ENCODE measurements at regions not wholly inside any gene's neighbourhood (a gene's known extent, or its start where the extent isn't known, plus 50 kb on each side); places are given as distances from the start of the nearest gene placed in this dataset.

- H3K9me3 ChIP-seq (replicated peaks in 1 of 2; ENCODE audit: control insufficient read depth in 2 of 2, insufficient read depth in 1 of 2, low read depth in 1 of 2, low read length in 2 of 2): no peaks in the 10 kb centered on the region
- peak overlapping the region; percentile 39 for H2BK15ac ChIP-seq (ENCODE audit: low read length)
- no peak overlapping the region for H3K4me3 ChIP-seq (ENCODE audit: low read length in 2 of 2)
- H3K18ac ChIP-seq (ENCODE audit: low read length): peak overlapping the region; percentile 81
- no peaks in the 10 kb centered on the region for H3K27me3 ChIP-seq (ENCODE audit: control insufficient read depth in 3 of 3, insufficient read depth in 3 of 3, low read depth in 1 of 3, low read length in 3 of 3)
- H3K4me1 ChIP-seq (ENCODE audit: control insufficient read depth in 2 of 2, insufficient read depth in 1 of 2, low read depth in 1 of 2, low read length in 2 of 2): peaks cover 0 to 19% of the 10 kb centered on the region in 2 donors
- no CpG with 5 or more reads among the region's 3 CpGs for WGBS, 2 donors (ENCODE audit: extremely low coverage in 2 of 2, insufficient read length in 2 of 2, insufficient replicate concordance in 1 of 2)
- H3K79me1 ChIP-seq (ENCODE audit: low read depth, low read length): no peaks in the 10 kb centered on the region
- no peaks in the 10 kb centered on the region for H3K36me3 ChIP-seq (replicated peaks in 1 of 2; ENCODE audit: control insufficient read depth in 2 of 2, insufficient read depth in 2 of 2, low read length in 2 of 2)
- no peak for DNase-seq (ENCODE audit: low spot score)
- H3K4ac ChIP-seq (ENCODE audit: low read length): no peak overlapping the region
- H3K27ac ChIP-seq (replicated peaks; ENCODE audit: low read length): no peak overlapping the region
- H4K8ac ChIP-seq (ENCODE audit: low read depth, low read length): no peak overlapping the region
- no peak overlapping the region for H3K23ac ChIP-seq (ENCODE audit: low read depth, low read length, poor library complexity)
- H2BK120ac ChIP-seq (ENCODE audit: low read depth, low read length): no peak overlapping the region
- H2BK5ac ChIP-seq (ENCODE audit: low read length): no peak overlapping the region
- H3K9ac ChIP-seq (ENCODE audit: low read depth, low read length, poor library complexity): no peak overlapping the region
- H3K14ac ChIP-seq (ENCODE audit: low read length): no peak overlapping the region
- no peak overlapping the region for H3K4me2 ChIP-seq (ENCODE audit: insufficient read depth, low read length, poor library complexity, severe bottlenecking)
- H2AK5ac ChIP-seq (ENCODE audit: low read depth, low read length): peak overlapping the region; percentile 48
- no peak overlapping the region for H2BK12ac ChIP-seq (ENCODE audit: low read length)
- no peak overlapping the region for H2AFZ ChIP-seq (ENCODE audit: low read length)
- H4K91ac ChIP-seq (ENCODE audit: low read depth, low read length, poor library complexity): no peak overlapping the region
Observed at GRCh38 chr20:59385038-59385437, 84.6 kb downstream of the EDN3 start.

GRCh38 chr20:59385480-59385879 is 85.1 kb downstream of the EDN3 start:
- Histone ChIP-seq H3K23ac (ENCODE audit: low read depth, low read length, poor library complexity) (no peak overlapping the region), H3K4ac (ENCODE audit: low read length) (no peak overlapping the region), H3K79me1 (ENCODE audit: low read depth, low read length) (no peaks in the 10 kb centered on the region), H4K8ac (ENCODE audit: low read depth, low read length) (no peak overlapping the region), H2BK15ac (ENCODE audit: low read length) (peak overlapping the region; percentile 39), H3K18ac (ENCODE audit: low read length) (peak overlapping the region; percentile 81), H3K14ac (ENCODE audit: low read length) (no peak overlapping the region), H3K27me3 (ENCODE audit: control insufficient read depth in 3 of 3, insufficient read depth in 3 of 3, low read depth in 1 of 3, low read length in 3 of 3) (no peaks in the 10 kb centered on the region), H3K36me3 (replicated peaks in 1 of 2; ENCODE audit: control insufficient read depth in 2 of 2, insufficient read depth in 2 of 2, low read length in 2 of 2) (no peaks in the 10 kb centered on the region), H3K27ac (replicated peaks; ENCODE audit: low read length) (no peak overlapping the region), H3K4me1 (ENCODE audit: control insufficient read depth in 2 of 2, insufficient read depth in 1 of 2, low read depth in 1 of 2, low read length in 2 of 2) (peaks cover 0 to 19% of the 10 kb centered on the region in 2 donors), H4K91ac (ENCODE audit: low read depth, low read length, poor library complexity) (no peak overlapping the region), H2BK120ac (ENCODE audit: low read depth, low read length) (no peak overlapping the region), H3K4me3 (ENCODE audit: low read length in 2 of 2) (no peak overlapping the region), H2AK5ac (ENCODE audit: low read depth, low read length) (peak overlapping the region; percentile 48), H3K9ac (ENCODE audit: low read depth, low read length, poor library complexity) (no peak overlapping the region), H2BK5ac (ENCODE audit: low read length) (no peak overlapping the region), H2AFZ (ENCODE audit: low read length) (no peak overlapping the region), H2BK12ac (ENCODE audit: low read length) (no peak overlapping the region), H3K9me3 (replicated peaks in 1 of 2; ENCODE audit: control insufficient read depth in 2 of 2, insufficient read depth in 1 of 2, low read depth in 1 of 2, low read length in 2 of 2) (no peaks in the 10 kb centered on the region), H3K4me2 (ENCODE audit: insufficient read depth, low read length, poor library complexity, severe bottlenecking) (no peak overlapping the region)
- no CpG with 5 or more reads among the region's 5 CpGs for WGBS, 2 donors (ENCODE audit: extremely low coverage in 2 of 2, insufficient read length in 2 of 2, insufficient replicate concordance in 1 of 2)
- DNase-seq (ENCODE audit: low spot score): no peak

- Histone ChIP-seq H2BK15ac (ENCODE audit: low read length) (peak overlapping the region; percentile 14), H2BK12ac (ENCODE audit: low read length) (peak overlapping the region; percentile 85), H3K14ac (ENCODE audit: low read length) (no peak overlapping the region), H3K4me2 (ENCODE audit: insufficient read depth, low read length, poor library complexity, severe bottlenecking) (no peak overlapping the region), H3K27ac (replicated peaks; ENCODE audit: low read length) (no peak overlapping the region), H3K36me3 (replicated peaks in 1 of 2; ENCODE audit: control insufficient read depth in 2 of 2, insufficient read depth in 2 of 2, low read length in 2 of 2) (no peaks in the 10 kb centered on the region), H4K8ac (ENCODE audit: low read depth, low read length) (no peak overlapping the region), H2AFZ (ENCODE audit: low read length) (no peak overlapping the region), H3K4me1 (ENCODE audit: control insufficient read depth in 2 of 2, insufficient read depth in 1 of 2, low read depth in 1 of 2, low read length in 2 of 2) (peaks cover 0 to 17% of the 10 kb centered on the region in 2 donors), H2AK5ac (ENCODE audit: low read depth, low read length) (no peak overlapping the region), H3K9ac (ENCODE audit: low read depth, low read length, poor library complexity) (no peak overlapping the region), H4K91ac (ENCODE audit: low read depth, low read length, poor library complexity) (no peak overlapping the region), H2BK120ac (ENCODE audit: low read depth, low read length) (peak overlapping the region; percentile 6), H3K18ac (ENCODE audit: low read length) (no peak overlapping the region), H3K4ac (ENCODE audit: low read length) (no peak overlapping the region), H3K23ac (ENCODE audit: low read depth, low read length, poor library complexity) (no peak overlapping the region), H3K27me3 (ENCODE audit: control insufficient read depth in 3 of 3, insufficient read depth in 3 of 3, low read depth in 1 of 3, low read length in 3 of 3) (no peaks in the 10 kb centered on the region), H3K79me1 (ENCODE audit: low read depth, low read length) (no peaks in the 10 kb centered on the region), H3K9me3 (replicated peaks in 1 of 2; ENCODE audit: control insufficient read depth in 2 of 2, insufficient read depth in 1 of 2, low read depth in 1 of 2, low read length in 2 of 2) (no peaks in the 10 kb centered on the region), H3K4me3 (ENCODE audit: low read length in 2 of 2) (no peak overlapping the region), H2BK5ac (ENCODE audit: low read length) (no peak overlapping the region)
- no peak for DNase-seq (ENCODE audit: low spot score)
- no CpG with 5 or more reads among the region's 3 CpGs for WGBS, 2 donors (ENCODE audit: extremely low coverage in 2 of 2, insufficient read length in 2 of 2, insufficient replicate concordance in 1 of 2)
Observed at GRCh38 chr20:59386809-59387208, 86.4 kb downstream of the EDN3 start.

GRCh38 chr20:59387891-59388290 is 87.5 kb downstream of the EDN3 start:
- no peak overlapping the region for H2BK15ac ChIP-seq (ENCODE audit: low read length)
- H3K4ac ChIP-seq (ENCODE audit: low read length): no peak overlapping the region
- H4K8ac ChIP-seq (ENCODE audit: low read depth, low read length): no peak overlapping the region
- no peak overlapping the region for H3K14ac ChIP-seq (ENCODE audit: low read length)
- H2BK120ac ChIP-seq (ENCODE audit: low read depth, low read length): no peak overlapping the region
- H3K36me3 ChIP-seq (replicated peaks in 1 of 2; ENCODE audit: control insufficient read depth in 2 of 2, insufficient read depth in 2 of 2, low read length in 2 of 2): no peaks in the 10 kb centered on the region
- H3K9ac ChIP-seq (ENCODE audit: low read depth, low read length, poor library complexity): no peak overlapping the region
- H3K9me3 ChIP-seq (replicated peaks in 1 of 2; ENCODE audit: control insufficient read depth in 2 of 2, insufficient read depth in 1 of 2, low read depth in 1 of 2, low read length in 2 of 2): no peaks in the 10 kb centered on the region
- no peak overlapping the region for H4K91ac ChIP-seq (ENCODE audit: low read depth, low read length, poor library complexity)
- no peak overlapping the region for H3K23ac ChIP-seq (ENCODE audit: low read depth, low read length, poor library complexity)
- H3K18ac ChIP-seq (ENCODE audit: low read length): no peak overlapping the region
- H3K4me2 ChIP-seq (ENCODE audit: insufficient read depth, low read length, poor library complexity, severe bottlenecking): no peak overlapping the region
- H2AK5ac ChIP-seq (ENCODE audit: low read depth, low read length): no peak overlapping the region
- no peaks in the 10 kb centered on the region for H3K79me1 ChIP-seq (ENCODE audit: low read depth, low read length)
- H3K4me1 ChIP-seq (ENCODE audit: control insufficient read depth in 2 of 2, insufficient read depth in 1 of 2, low read depth in 1 of 2, low read length in 2 of 2): peaks cover 0 to 20% of the 10 kb centered on the region in 2 donors
- no peaks in the 10 kb centered on the region for H3K27me3 ChIP-seq (ENCODE audit: control insufficient read depth in 3 of 3, insufficient read depth in 3 of 3, low read depth in 1 of 3, low read length in 3 of 3)
- no peak overlapping the region for H2BK5ac ChIP-seq (ENCODE audit: low read length)
- H2BK12ac ChIP-seq (ENCODE audit: low read length): no peak overlapping the region
- DNase-seq (ENCODE audit: low spot score): no peak
- H3K4me3 ChIP-seq (ENCODE audit: low read length in 2 of 2): no peak overlapping the region
- whole genome bisulfite sequencing, 2 donors (ENCODE audit: extremely low coverage in 2 of 2, insufficient read length in 2 of 2, insufficient replicate concordance in 1 of 2): no CpG with 5 or more reads among the region's 3 CpGs
- no peak overlapping the region for H2AFZ ChIP-seq (ENCODE audit: low read length)
- H3K27ac ChIP-seq (replicated peaks; ENCODE audit: low read length): no peak overlapping the region

Measured in neuronal stem cell (in vitro differentiated cells).